GM12874 (cell line): ENCODE measurements at regions not wholly inside any gene's neighbourhood (a gene's known extent, or its start where the extent isn't known, plus 50 kb on each side); places are given as distances from the start of the nearest gene placed in this dataset.

ENCODE experiments used
- CTCF ChIP-seq: IDR thresholded peaks from 2 replicates; pipeline ENCODE4 v1.5.1; 2011; ENCODE audit warnings: low read depth, mild to moderate bottlenecking, control low read depth, low read length, moderate library complexity; ENCODE audit not compliant: insufficient read depth

- no peak for TF ChIP-seq CTCF
Observed at GRCh38 chr4:20074450-20074849, 177.3 kb upstream of the SLIT2 start.

GRCh38 chr4:20065952-20066351, 185.8 kb upstream of the SLIT2 start:
- TF ChIP-seq CTCF: no peak

GRCh38 chr4:20062054-20062453, 189.7 kb upstream of the SLIT2 start:
- no peak for TF ChIP-seq CTCF

- no peak for TF ChIP-seq CTCF
Observed at GRCh38 chr4:20050768-20051167, 200.9 kb upstream of the SLIT2 start.

GRCh38 chr4:20049889-20050288, 201.8 kb upstream of the SLIT2 start:
- TF ChIP-seq CTCF: no peak

GRCh38 chr4:20046931-20047677, 204.6 kb upstream of the SLIT2 start:
- TF ChIP-seq CTCF: no peak

GRCh38 chr4:20046179-20046578, 205.5 kb upstream of the SLIT2 start:
- TF ChIP-seq CTCF: no peak

GRCh38 chr4:20044966-20045365, 206.7 kb upstream of the SLIT2 start:
- no peak for TF ChIP-seq CTCF
